ENCODE measurements at regions not wholly inside any gene's neighbourhood (a gene's known extent, or its start where the extent isn't known, plus 50 kb on each side); places are given as distances from the start of the nearest gene placed in this dataset.

- ChIA-PET POLR2A (no interaction called here), CTCF (ENCODE audit: low intra/inter-chr PET ratio, low total read pairs) (no interaction called here)
- no peak overlapping the region for H3K9ac ChIP-seq (ENCODE audit: insufficient read depth, low read depth, low read length)
- H3K27me3 ChIP-seq (ENCODE audit: control insufficient read depth in 1 of 2, insufficient read depth in 2 of 2, low read length in 2 of 2) = no peaks in the 10 kb centered on the region
- no peaks in the 10 kb centered on the region for H3K79me2 ChIP-seq (ENCODE audit: insufficient read depth, low read length)
- DNase-seq (ENCODE audit: low spot score) (no peak), ATAC-seq (no peak), FAIRE-seq (no peak)
- intact Hi-C loops (cut with micrococcal nuclease; ENCODE audit: unreplicated experiment) (no loop called here), in situ Hi-C loops (cut with HindIII; ENCODE audit: extremely low pct_ligation_motif_present, low pct_unique_long_range_greater_than_20kb) (no loop called here)
- no peaks in the 10 kb centered on the region for H3K4me1 ChIP-seq (ENCODE audit: insufficient read depth, low read length)
- H3K9me3 ChIP-seq (ENCODE audit: low read length) = no peaks in the 10 kb centered on the region
- TF ChIP-seq ZBTB39 (CRISPR knock-in tag; IDR thresholded peaks at IDR 0.05) (no peak), MYPOP (CRISPR knock-in tag; IDR thresholded peaks at IDR 0.05) (no peak), ZSCAN9 (CRISPR knock-in tag; IDR thresholded peaks at IDR 0.05; ENCODE audit: borderline replicate concordance) (no peak), BRCA1 (CRISPR knock-in tag; IDR thresholded peaks at IDR 0.05) (no peak), PLSCR1 (CRISPR knock-in tag; IDR thresholded peaks at IDR 0.05; ENCODE audit: borderline replicate concordance) (no peak), SNRNP70 (IDR thresholded peaks at IDR 0.05; ENCODE audit: low read depth, low read length) (no peak), ZSCAN22 (CRISPR knock-in tag; IDR thresholded peaks at IDR 0.05) (no peak), SPEN (CRISPR knock-in tag; IDR thresholded peaks at IDR 0.05; ENCODE audit: low read depth) (no peak), IRF2 (CRISPR knock-in tag; IDR thresholded peaks at IDR 0.05) (no peak), NAIF1 (CRISPR knock-in tag; IDR thresholded peaks at IDR 0.05; ENCODE audit: borderline replicate concordance) (no peak), ZNF790 (CRISPR knock-in tag; IDR thresholded peaks at IDR 0.05; ENCODE audit: borderline replicate concordance) (no peak), ZNF775 (CRISPR knock-in tag; IDR thresholded peaks at IDR 0.05; ENCODE audit: borderline replicate concordance) (no peak)
- TF ChIP-seq, protein P1, sequence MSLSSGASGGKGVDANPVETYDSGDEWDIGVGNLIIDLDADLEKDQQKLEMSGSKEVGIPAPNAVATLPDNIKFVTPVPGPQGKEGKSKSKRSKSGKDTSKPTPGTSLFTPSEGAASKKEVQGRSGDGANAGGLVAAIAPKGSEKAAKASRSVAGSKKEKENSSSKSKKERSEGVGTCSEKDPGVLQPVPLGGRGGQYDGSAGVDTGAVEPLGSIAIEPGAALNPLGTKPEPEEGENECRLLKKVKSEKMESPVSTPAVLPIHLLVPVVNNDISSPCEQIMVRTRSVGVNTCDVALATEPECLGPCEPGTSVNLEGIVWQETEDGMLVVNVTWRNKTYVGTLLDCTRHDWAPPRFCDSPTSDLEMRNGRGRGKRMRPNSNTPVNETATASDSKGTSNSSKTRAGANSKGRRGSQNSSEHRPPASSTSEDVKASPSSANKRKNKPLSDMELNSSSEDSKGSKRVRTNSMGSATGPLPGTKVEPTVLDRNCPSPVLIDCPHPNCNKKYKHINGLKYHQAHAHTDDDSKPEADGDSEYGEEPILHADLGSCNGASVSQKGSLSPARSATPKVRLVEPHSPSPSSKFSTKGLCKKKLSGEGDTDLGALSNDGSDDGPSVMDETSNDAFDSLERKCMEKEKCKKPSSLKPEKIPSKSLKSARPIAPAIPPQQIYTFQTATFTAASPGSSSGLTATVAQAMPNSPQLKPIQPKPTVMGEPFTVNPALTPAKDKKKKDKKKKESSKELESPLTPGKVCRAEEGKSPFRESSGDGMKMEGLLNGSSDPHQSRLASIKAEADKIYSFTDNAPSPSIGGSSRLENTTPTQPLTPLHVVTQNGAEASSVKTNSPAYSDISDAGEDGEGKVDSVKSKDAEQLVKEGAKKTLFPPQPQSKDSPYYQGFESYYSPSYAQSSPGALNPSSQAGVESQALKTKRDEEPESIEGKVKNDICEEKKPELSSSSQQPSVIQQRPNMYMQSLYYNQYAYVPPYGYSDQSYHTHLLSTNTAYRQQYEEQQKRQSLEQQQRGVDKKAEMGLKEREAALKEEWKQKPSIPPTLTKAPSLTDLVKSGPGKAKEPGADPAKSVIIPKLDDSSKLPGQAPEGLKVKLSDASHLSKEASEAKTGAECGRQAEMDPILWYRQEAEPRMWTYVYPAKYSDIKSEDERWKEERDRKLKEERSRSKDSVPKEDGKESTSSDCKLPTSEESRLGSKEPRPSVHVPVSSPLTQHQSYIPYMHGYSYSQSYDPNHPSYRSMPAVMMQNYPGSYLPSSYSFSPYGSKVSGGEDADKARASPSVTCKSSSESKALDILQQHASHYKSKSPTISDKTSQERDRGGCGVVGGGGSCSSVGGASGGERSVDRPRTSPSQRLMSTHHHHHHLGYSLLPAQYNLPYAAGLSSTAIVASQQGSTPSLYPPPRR (CRISPR knock-in tag; IDR thresholded peaks at IDR 0.05; ENCODE audit: borderline replicate concordance) = no peak
- 17% methylated on average over 7 of the region's 9 CpGs for WGBS (ENCODE audit: low lambda C conversion rate)
- no peak overlapping the region for H2AFZ ChIP-seq (ENCODE audit: low read length)
- no peaks in the 10 kb centered on the region for H4K20me1 ChIP-seq (ENCODE audit: insufficient read depth, low read length)
- H3K4me2 ChIP-seq (ENCODE audit: low read depth, low read length) = no peak overlapping the region
- no peak overlapping the region for H3K4me3 ChIP-seq (replicated peaks in 1 of 3; ENCODE audit: insufficient read depth in 1 of 3, low read depth in 2 of 3, low read length in 3 of 3)
- no peak overlapping the region for H3K27ac ChIP-seq (ENCODE audit: extremely low read length, insufficient read depth, low read length)
- H3K36me3 ChIP-seq (replicated peaks in 1 of 2; ENCODE audit: control insufficient read depth in 1 of 2, insufficient read depth in 2 of 2, low read length in 2 of 2) = no peaks in the 10 kb centered on the region
- no TSS peak for BruUV-seq (replicated peaks)
Measured at GRCh38 chr13:42405665-42406390, 133.9 kb downstream of the AKAP11 start.

All from HepG2 (cell line).